ENCODE measurements at regions not wholly inside any gene's neighbourhood (a gene's known extent, or its start where the extent isn't known, plus 50 kb on each side); places are given as distances from the start of the nearest gene placed in this dataset.

DNA sequence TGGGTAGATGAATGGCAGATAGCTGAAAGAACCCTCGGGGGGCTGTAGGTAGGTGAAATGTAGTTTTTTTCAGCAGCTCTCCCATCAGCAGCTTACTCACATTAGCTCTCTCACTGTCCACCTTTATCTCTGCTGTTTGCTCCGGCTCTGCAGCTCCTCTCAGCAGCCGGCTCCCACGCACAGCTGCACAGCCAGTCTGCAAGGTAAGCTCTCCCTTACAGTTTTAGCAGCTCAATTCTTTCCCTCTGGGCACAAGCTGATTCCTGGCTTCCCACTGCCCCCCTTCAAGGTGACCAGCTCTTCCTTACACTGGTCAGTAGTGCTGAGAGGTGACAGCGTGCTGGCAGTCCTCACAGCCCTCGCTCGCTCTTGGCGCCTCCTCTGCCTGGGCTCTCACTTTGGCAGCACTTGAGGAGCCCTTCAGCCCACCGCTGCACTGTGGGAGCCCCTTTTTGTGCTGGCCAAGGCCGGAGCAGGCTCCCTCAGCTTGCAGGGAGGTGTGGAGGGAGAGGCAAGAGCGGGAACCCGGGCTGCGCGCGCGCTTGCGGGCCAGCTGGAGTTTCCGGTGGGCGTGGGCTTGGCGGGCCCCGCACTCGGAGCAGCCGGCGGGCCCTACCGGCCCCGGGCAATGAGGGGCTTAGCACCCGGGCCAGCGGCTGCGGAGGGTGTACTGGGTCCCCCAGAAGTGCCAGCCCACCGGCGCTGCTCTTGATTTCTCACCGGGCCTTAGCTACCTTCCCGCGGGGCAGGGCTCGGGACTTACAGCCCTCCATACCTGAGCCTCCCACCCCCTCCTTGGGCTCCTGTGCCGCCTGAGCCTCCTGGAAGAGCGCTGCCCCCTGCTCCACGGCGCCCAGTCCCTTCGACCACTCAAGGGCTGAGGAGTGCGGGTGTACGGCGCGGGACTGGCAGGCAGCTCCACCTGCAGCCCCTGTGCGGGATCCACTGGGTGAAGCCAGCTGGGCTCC lies 393.6 kb downstream of the CENPC start:
- no peak overlapping the region for H3K27ac ChIP-seq
- H3K4me3 ChIP-seq, result no peak overlapping the region
- H3K4me1 ChIP-seq, result no peaks in the 10 kb centered on the region
- TF ChIP-seq, protein P1, sequence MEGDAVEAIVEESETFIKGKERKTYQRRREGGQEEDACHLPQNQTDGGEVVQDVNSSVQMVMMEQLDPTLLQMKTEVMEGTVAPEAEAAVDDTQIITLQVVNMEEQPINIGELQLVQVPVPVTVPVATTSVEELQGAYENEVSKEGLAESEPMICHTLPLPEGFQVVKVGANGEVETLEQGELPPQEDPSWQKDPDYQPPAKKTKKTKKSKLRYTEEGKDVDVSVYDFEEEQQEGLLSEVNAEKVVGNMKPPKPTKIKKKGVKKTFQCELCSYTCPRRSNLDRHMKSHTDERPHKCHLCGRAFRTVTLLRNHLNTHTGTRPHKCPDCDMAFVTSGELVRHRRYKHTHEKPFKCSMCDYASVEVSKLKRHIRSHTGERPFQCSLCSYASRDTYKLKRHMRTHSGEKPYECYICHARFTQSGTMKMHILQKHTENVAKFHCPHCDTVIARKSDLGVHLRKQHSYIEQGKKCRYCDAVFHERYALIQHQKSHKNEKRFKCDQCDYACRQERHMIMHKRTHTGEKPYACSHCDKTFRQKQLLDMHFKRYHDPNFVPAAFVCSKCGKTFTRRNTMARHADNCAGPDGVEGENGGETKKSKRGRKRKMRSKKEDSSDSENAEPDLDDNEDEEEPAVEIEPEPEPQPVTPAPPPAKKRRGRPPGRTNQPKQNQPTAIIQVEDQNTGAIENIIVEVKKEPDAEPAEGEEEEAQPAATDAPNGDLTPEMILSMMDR (IDR thresholded peaks at IDR 0.05), result no peak
- TF ChIP-seq POLR2AphosphoS5 (IDR thresholded peaks at IDR 0.05) (no peak), EP300 (IDR thresholded peaks at IDR 0.05) (no peak), POLR2A (IDR thresholded peaks at IDR 0.05) (no peak)
- ATAC-seq, result no peak
- H3K27me3 ChIP-seq, result no peaks in the 10 kb centered on the region
- no peaks in the 10 kb centered on the region for H3K36me3 ChIP-seq
- peaks cover 0 to 5% (median 0%) of the 10 kb centered on the region in 3 donors for H3K9me3 ChIP-seq
- WGBS, 2 donors (ENCODE audit: low coverage in 1 of 2), result 67 to 80% methylated on average over 1 to 8 of the region's 45 CpGs

DNA sequence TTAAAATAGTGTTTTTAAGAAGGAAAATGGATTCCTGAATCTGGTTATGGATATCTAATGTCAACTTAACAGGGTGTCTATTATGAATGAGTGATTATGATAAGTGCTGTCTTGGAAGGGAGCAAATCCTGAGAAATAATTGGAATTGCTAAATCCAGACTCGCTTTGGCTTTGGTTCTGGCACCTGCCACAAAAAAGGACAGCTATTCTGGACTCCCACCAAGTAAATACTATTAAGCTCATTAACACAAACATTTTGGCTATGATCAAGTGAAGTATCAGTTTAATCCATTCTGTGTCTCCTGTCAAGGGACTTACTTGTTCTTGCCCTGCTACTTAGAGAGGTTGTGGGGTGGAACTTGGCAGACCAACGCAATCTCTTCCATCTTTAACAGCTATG lies 403.7 kb downstream of the CENPC start:
- 77 to 93% methylated on average over 2 of the region's 2 CpGs for WGBS, 2 donors (ENCODE audit: low coverage in 1 of 2)
- Histone ChIP-seq H3K4me3 (no peak overlapping the region), H3K4me1 (no peaks in the 10 kb centered on the region), H3K36me3 (no peaks in the 10 kb centered on the region), H3K27me3 (no peaks in the 10 kb centered on the region), H3K9me3 (no peaks in the 10 kb centered on the region), H3K27ac (no peak overlapping the region)
- no peak for TF ChIP-seq POLR2A (IDR thresholded peaks at IDR 0.05)
- no peak for TF ChIP-seq POLR2AphosphoS5 (IDR thresholded peaks at IDR 0.05)
- TF ChIP-seq, protein P1 (IDR thresholded peaks at IDR 0.05), result no peak
- no peak for TF ChIP-seq EP300 (IDR thresholded peaks at IDR 0.05)
- ATAC-seq, result no peak

DNA sequence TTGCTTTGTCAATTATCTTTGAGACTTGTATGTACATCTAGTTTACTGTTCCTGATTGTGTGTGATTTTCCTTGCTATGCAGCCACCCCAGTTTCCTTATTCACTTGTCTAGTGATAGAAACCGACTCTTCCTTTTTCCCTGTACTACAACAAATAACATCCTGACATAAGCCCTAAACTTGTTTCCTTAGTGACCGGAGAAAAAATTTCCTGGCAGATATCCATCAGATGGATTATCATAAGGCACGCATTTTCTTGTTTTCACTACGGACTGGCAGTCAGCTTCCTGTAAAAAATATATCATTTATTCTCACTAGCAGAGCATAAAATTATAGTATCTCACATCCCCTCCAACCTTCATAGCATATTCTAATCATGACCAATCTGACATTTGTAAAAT lies 410.7 kb downstream of the CENPC start:
- H3K27ac ChIP-seq, result no peak overlapping the region
- H3K4me3 ChIP-seq, result no peak overlapping the region
- no peaks in the 10 kb centered on the region for H3K9me3 ChIP-seq
- H3K4me1 ChIP-seq, result no peaks in the 10 kb centered on the region
- H3K27me3 ChIP-seq, result no peaks in the 10 kb centered on the region
- TF ChIP-seq, protein P1 (IDR thresholded peaks at IDR 0.05), result no peak
- TF ChIP-seq POLR2AphosphoS5 (IDR thresholded peaks at IDR 0.05) (no peak), POLR2A (IDR thresholded peaks at IDR 0.05) (no peak), EP300 (IDR thresholded peaks at IDR 0.05) (no peak)
- no peaks in the 10 kb centered on the region for H3K36me3 ChIP-seq
- 25 to 32% methylated on average over 4 of the region's 4 CpGs for whole genome bisulfite sequencing, 2 donors (ENCODE audit: low coverage in 1 of 2)
- ATAC-seq, result no peak

DNA sequence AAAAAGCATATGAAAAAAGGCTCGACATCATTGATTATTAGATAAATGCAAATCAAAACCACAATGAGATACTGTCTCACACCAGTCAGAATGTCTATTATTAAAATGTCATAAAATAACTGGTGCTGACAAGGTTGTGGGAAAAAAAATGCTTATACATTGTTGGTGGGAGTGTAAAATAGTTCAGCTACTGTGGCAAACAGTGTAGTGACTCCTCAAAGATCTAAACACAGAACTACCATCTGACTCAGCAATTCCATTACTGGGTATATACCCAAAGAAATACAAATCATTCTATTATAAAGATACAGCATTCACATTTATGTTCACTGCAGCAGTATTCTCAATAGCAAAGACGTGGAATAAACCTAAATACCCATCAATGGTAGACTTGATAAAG lies 412.1 kb downstream of the CENPC start:
- Histone ChIP-seq H3K36me3 (no peaks in the 10 kb centered on the region), H3K4me1 (no peaks in the 10 kb centered on the region), H3K27me3 (no peaks in the 10 kb centered on the region), H3K27ac (no peak overlapping the region), H3K4me3 (no peak overlapping the region), H3K9me3 (no peaks in the 10 kb centered on the region)
- no peak for TF ChIP-seq POLR2AphosphoS5 (IDR thresholded peaks at IDR 0.05)
- TF ChIP-seq, protein P1 (IDR thresholded peaks at IDR 0.05), result no peak
- TF ChIP-seq EP300 (IDR thresholded peaks at IDR 0.05), result no peak
- TF ChIP-seq POLR2A (IDR thresholded peaks at IDR 0.05), result no peak
- ATAC-seq, result no peak
- WGBS, 2 donors (ENCODE audit: low coverage in 1 of 2), result 88 to 94% methylated on average over 2 of the region's 2 CpGs

DNA sequence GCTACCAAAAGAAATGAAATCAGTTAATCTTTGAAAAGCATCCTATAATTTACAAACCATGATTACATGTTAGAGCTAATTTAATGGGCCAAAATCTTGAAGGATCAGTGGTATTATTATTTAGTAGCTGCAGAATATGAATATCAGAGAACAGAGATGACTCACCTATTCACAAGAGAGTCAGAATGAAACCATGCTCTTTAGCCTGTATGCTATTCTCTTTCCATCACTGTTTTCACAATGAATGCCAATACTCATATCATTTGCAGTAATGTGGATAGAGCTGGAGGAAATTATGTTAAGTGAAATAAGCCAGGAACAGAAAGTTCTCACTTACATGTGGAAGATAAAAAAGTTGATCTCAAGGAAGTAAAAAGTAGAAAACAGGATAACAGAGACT lies 414.1 kb downstream of the CENPC start:
- Histone ChIP-seq H3K4me3 (no peak overlapping the region), H3K36me3 (no peaks in the 10 kb centered on the region), H3K27me3 (no peaks in the 10 kb centered on the region), H3K9me3 (no peaks in the 10 kb centered on the region), H3K4me1 (no peaks in the 10 kb centered on the region), H3K27ac (no peak overlapping the region)
- no peak for ATAC-seq
- no peak for TF ChIP-seq POLR2A (IDR thresholded peaks at IDR 0.05)
- TF ChIP-seq POLR2AphosphoS5 (IDR thresholded peaks at IDR 0.05), result no peak
- no peak for TF ChIP-seq EP300 (IDR thresholded peaks at IDR 0.05)
- TF ChIP-seq, protein P1 (IDR thresholded peaks at IDR 0.05), result no peak
